Head of caudate nucleus (tissue), 42 donors: ENCODE measurements at regions not wholly inside any gene's neighbourhood (a gene's known extent, or its start where the extent isn't known, plus 50 kb on each side); places are given as distances from the start of the nearest gene placed in this dataset.

Source experiments
- DNase-seq, 42 donors: peaks; one replicate each; pipeline versions ENCODE4 v3.0.0 to v3.0.0-alpha.2; 2020 to 2021; ENCODE audit warnings: mixed read lengths in 7 of 42
- intact Hi-C: fragments of 100-400 bp; cut with DNase I; formaldehyde crosslinking; loops from one replicate; pipeline ENCODE4 v1.15.0; 2022

- no peak for DNase-seq
- intact Hi-C loops = no loop called here
Observed at GRCh38 chr19:32012886-32013631, 332.4 kb upstream of the ZNF507 start.

- intact Hi-C loops = no loop called here
- no peak for DNase-seq
Observed at GRCh38 chr19:32017176-32017953, 328.0 kb upstream of the ZNF507 start.

- intact Hi-C loops = no loop called here
- peak in 1 of 42 donors; percentile 14 for DNase-seq
Observed at GRCh38 chr19:32018014-32018413, 327.4 kb upstream of the ZNF507 start.

- intact Hi-C loops = no loop called here
- no peak for DNase-seq
Observed at GRCh38 chr19:32020538-32020937, 324.9 kb upstream of the ZNF507 start.

GRCh38 chr19:32022044-32022640, 323.3 kb upstream of the ZNF507 start:
- peak in 1 of 42 donors; percentile 31 for DNase-seq
- intact Hi-C loops = no loop called here

GRCh38 chr19:32022731-32023563, 322.5 kb upstream of the ZNF507 start:
- intact Hi-C loops = no loop called here
- peak in 4 of 42 donors; percentile 2 to 16 (median 10) for DNase-seq

- DNase-seq = no peak
- intact Hi-C loops = no loop called here
Observed at GRCh38 chr19:32023564-32023832, 321.9 kb upstream of the ZNF507 start.

- no peak for DNase-seq
- intact Hi-C loops = no loop called here
Observed at GRCh38 chr19:32029235-32029634, 316.2 kb upstream of the ZNF507 start.

- no peak for DNase-seq
- intact Hi-C loops = no loop called here
Observed at GRCh38 chr19:32032561-32032960, 312.8 kb upstream of the ZNF507 start.

GRCh38 chr19:32035626-32036025, 309.8 kb upstream of the ZNF507 start:
- intact Hi-C loops = no loop called here
- no peak for DNase-seq

- intact Hi-C loops = no loop called here
- no peak for DNase-seq
Observed at GRCh38 chr19:32038021-32038920, 307.1 kb upstream of the ZNF507 start.

GRCh38 chr19:32038961-32039360, 306.4 kb upstream of the ZNF507 start:
- no peak for DNase-seq
- intact Hi-C loops = no loop called here

GRCh38 chr19:32039440-32039839, 306.0 kb upstream of the ZNF507 start:
- intact Hi-C loops = no loop called here
- DNase-seq = no peak

GRCh38 chr19:32040236-32040635, 305.2 kb upstream of the ZNF507 start:
- DNase-seq = no peak
- intact Hi-C loops = no loop called here

GRCh38 chr19:32041681-32042292, 303.6 kb upstream of the ZNF507 start:
- intact Hi-C loops = no loop called here
- peak; percentile 25 to 83 (median 65) for DNase-seq

- intact Hi-C loops = no loop called here
- no peak for DNase-seq
Observed at GRCh38 chr19:32047788-32048187, 297.6 kb upstream of the ZNF507 start.

GRCh38 chr19:32053376-32053775, 292.0 kb upstream of the ZNF507 start:
- intact Hi-C loops = no loop called here
- DNase-seq = no peak

- intact Hi-C loops = no loop called here
Observed at GRCh38 chr19:32053861-32054260, 291.5 kb upstream of the ZNF507 start.

More at GRCh38 chr19:32053861-32054260, 291.5 kb upstream of the ZNF507 start:
- DNase-seq = no peak
